Brain microvascular endothelial cell (primary cell): ENCODE measurements at regions not wholly inside any gene's neighbourhood (a gene's known extent, or its start where the extent isn't known, plus 50 kb on each side); places are given as distances from the start of the nearest gene placed in this dataset.

Experiments
- DNase-seq: peaks from one replicate; pipeline ENCODE4 v3.0.0-alpha.2; 2020
- H3K27ac ChIP-seq: fragments of 250-450 bp; sonication (Bioruptor Pico); 2 replicates; pipeline ENCODE4 v1.5.1; 2020; ENCODE audit warnings: mild to moderate bottlenecking, moderate library complexity
- H3K27me3 ChIP-seq: fragments of 250-450 bp; sonication (Bioruptor Pico); replicated peaks from 2 replicates; pipeline ENCODE4 v1.5.1; 2020; ENCODE audit warnings: mild to moderate bottlenecking
- H3K36me3 ChIP-seq: fragments of 250-450 bp; sonication (Bioruptor Pico); replicated peaks from 2 replicates; pipeline ENCODE4 v1.5.1; 2020; ENCODE audit warnings: mild to moderate bottlenecking
- H3K4me3 ChIP-seq: 2 replicates; pipeline ENCODE4 v1.5.1; 2011; ENCODE audit warnings: low read depth, mild to moderate bottlenecking, control low read depth, low read length, moderate library complexity
- CTCF ChIP-seq: IDR thresholded peaks from 2 replicates; pipeline ENCODE4 v1.5.1; 2011; ENCODE audit warnings: low read depth, mild to moderate bottlenecking, moderate library complexity, low read length, control low read depth, inconsistent platforms; ENCODE audit errors: missing control alignments
- in situ Hi-C: cut with HindIII; loops from 2 replicates; pipeline ENCODE4 v1.10.0; 2017; ENCODE audit warnings: low sequenced_read_pairs, low pct_ligation_motif_present

- Histone ChIP-seq H3K36me3 (no peaks in the 10 kb centered on the region), H3K27ac (no peak overlapping the region), H3K4me3 (no peak overlapping the region), H3K27me3 (no peaks in the 10 kb centered on the region)
- no peak for DNase-seq
- in situ Hi-C loops: no loop called here
- TF ChIP-seq CTCF: no peak
Observed at GRCh38 chr16:62130101-62130500, 93.9 kb upstream of the CDH8 start.

- in situ Hi-C loops: no loop called here
- no peak for TF ChIP-seq CTCF
- DNase-seq: no peak
Observed at GRCh38 chr16:62105244-62105643, 69.0 kb upstream of the CDH8 start.

GRCh38 chr16:62102588-62102987 is 66.3 kb upstream of the CDH8 start:
- DNase-seq: no peak
- Histone ChIP-seq H3K27me3 (no peaks in the 10 kb centered on the region), H3K36me3 (no peaks in the 10 kb centered on the region), H3K27ac (no peak overlapping the region), H3K4me3 (no peak overlapping the region)
- TF ChIP-seq CTCF: no peak
- in situ Hi-C loops: no loop called here

More at GRCh38 chr16:62105244-62105643, 69.0 kb upstream of the CDH8 start:
- no peaks in the 10 kb centered on the region for H3K27me3 ChIP-seq
- H3K27ac ChIP-seq: no peak overlapping the region
- no peaks in the 10 kb centered on the region for H3K36me3 ChIP-seq
- no peak overlapping the region for H3K4me3 ChIP-seq

GRCh38 chr16:62100651-62101050 is 64.4 kb upstream of the CDH8 start:
- no peak overlapping the region for H3K27ac ChIP-seq
- no peaks in the 10 kb centered on the region for H3K27me3 ChIP-seq
- no peak for TF ChIP-seq CTCF
- no peak overlapping the region for H3K4me3 ChIP-seq
- DNase-seq: no peak
- no peaks in the 10 kb centered on the region for H3K36me3 ChIP-seq
- in situ Hi-C loops: no loop called here

GRCh38 chr16:62089715-62090114 is 53.5 kb upstream of the CDH8 start:
- in situ Hi-C loops: no loop called here
- no peaks in the 10 kb centered on the region for H3K27me3 ChIP-seq
- H3K27ac ChIP-seq: no peak overlapping the region
- DNase-seq: no peak
- no peaks in the 10 kb centered on the region for H3K36me3 ChIP-seq
- no peak for TF ChIP-seq CTCF
- no peak overlapping the region for H3K4me3 ChIP-seq

- TF ChIP-seq CTCF: no peak
- no peak for DNase-seq
- H3K27me3 ChIP-seq: no peaks in the 10 kb centered on the region
- in situ Hi-C loops: no loop called here
- no peaks in the 10 kb centered on the region for H3K36me3 ChIP-seq
- H3K4me3 ChIP-seq: no peak overlapping the region
- H3K27ac ChIP-seq: no peak overlapping the region
Observed at GRCh38 chr16:62088731-62089410, 52.6 kb upstream of the CDH8 start.
